Choroid plexus epithelial cell (primary cell): ENCODE measurements at regions not wholly inside any gene's neighbourhood (a gene's known extent, or its start where the extent isn't known, plus 50 kb on each side); places are given as distances from the start of the nearest gene placed in this dataset.
A peak's percentile ranks its signal among the peaks of the same experiment; 100 is the strongest.

Experiments
- DNase-seq: peaks from one replicate; pipeline ENCODE4 v3.0.0-alpha.2; 2010; ENCODE audit warnings: low read depth
- H3K4me3 ChIP-seq: 2 replicates; pipeline ENCODE4 v1.5.1; 2011; ENCODE audit warnings: low read depth, mild to moderate bottlenecking, control low read depth, low read length, moderate library complexity
- TF ChIP-seq, protein P1 (sequence below): conservative IDR thresholded peaks from 2 replicates; pipeline ENCODE4 v1.5.1; 2011; ENCODE audit warnings: low read depth, mild to moderate bottlenecking, control low read depth, inconsistent platforms, low read length, moderate library complexity

DNA sequence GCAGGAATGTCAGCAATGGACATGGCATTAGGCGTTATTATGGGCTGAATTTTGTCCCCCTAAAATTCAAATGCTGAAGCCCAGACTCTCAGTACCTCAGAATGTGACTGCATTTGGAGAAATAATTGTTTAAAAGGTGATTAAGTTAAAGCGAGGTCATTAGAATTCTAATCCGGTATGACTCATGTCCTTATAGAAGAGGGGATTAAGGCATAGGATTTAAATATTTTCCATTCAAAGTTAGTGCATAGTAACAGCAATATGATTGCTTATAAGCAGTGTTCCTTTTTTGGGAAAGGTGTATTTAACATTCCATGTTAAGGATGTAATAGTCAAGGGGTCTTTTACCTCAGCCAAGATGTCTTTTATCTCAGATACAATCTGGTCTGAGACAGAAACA is 95.5 kb downstream of the NHLRC3 start:
- TF ChIP-seq, protein P1, sequence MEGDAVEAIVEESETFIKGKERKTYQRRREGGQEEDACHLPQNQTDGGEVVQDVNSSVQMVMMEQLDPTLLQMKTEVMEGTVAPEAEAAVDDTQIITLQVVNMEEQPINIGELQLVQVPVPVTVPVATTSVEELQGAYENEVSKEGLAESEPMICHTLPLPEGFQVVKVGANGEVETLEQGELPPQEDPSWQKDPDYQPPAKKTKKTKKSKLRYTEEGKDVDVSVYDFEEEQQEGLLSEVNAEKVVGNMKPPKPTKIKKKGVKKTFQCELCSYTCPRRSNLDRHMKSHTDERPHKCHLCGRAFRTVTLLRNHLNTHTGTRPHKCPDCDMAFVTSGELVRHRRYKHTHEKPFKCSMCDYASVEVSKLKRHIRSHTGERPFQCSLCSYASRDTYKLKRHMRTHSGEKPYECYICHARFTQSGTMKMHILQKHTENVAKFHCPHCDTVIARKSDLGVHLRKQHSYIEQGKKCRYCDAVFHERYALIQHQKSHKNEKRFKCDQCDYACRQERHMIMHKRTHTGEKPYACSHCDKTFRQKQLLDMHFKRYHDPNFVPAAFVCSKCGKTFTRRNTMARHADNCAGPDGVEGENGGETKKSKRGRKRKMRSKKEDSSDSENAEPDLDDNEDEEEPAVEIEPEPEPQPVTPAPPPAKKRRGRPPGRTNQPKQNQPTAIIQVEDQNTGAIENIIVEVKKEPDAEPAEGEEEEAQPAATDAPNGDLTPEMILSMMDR, result no peak
- H3K4me3 ChIP-seq, result no peak overlapping the region
- DNase-seq, result no peak

DNA sequence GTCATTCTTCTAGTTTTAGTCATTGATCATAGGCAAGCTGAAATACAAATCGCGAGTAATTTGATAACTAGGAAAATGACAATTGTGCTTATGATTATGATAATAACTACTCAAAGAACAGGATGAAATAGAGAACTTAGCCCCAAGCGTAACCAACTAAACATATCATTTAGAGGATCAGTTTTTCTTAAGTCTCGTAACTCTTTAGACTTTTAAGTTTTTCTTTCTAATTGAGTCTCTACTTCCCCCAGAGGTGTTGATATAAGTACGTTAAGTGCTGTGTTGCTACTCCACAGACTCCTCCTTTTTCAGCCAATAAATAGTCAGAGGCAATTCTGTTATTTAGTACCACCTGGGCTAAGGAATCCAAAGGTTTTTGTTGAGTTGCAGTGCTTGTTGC is 96.3 kb downstream of the NHLRC3 start:
- no peak overlapping the region for H3K4me3 ChIP-seq
- TF ChIP-seq, protein P1, result no peak
- no peak for DNase-seq

DNA sequence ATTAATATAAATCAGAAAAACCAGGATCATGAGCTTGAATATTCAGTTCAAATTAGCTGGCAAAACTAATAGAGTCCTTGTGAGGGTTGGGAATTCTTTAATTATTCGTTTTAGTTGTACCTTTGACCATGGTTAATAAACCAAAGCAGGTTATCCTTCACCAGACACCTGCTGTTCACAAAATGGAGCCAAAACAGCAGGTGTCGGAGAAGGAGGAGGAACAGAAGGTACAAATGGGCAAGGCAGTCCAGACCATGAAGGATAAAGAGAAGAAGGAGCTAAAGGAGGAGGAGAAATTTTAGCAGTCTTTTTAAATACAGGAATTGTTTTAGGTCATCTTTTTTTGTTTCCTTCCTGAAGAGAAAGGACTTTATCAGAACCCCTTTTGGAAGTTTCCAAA is 106.1 kb downstream of the NHLRC3 start:
- no peak for DNase-seq
- H3K4me3 ChIP-seq, result no peak overlapping the region
- TF ChIP-seq, protein P1, result no peak

DNA sequence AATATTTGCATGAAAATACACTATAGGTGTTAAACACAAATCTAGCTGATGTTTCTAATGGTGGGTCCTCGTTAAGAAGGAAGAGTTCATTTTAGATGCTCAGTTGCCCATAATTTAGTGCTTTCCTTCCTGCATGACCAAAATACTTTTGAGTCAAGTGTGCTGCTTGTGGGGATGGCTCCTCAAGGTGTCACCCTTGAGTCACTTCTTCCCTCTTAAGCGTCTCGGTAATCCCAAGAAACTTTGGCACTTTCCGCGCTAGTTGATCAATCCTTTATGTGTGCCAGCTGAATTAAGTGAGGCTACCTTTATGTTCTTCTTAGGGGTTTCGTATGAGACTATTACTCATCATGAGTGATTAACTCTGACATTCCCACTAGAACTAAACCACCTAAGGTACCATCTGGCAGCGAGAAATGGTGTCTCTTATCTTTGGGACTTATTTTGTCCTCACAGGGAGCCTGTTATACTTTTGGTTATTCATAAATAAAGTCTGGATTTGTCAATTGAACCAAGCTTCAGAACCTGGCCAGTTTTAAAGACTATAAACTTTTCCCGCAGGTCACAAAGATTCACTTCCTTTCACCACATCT is 106.8 kb downstream of the NHLRC3 start:
- TF ChIP-seq, protein P1, result peak; percentile 93
- DNase-seq, result peak; percentile 87
- no peak overlapping the region for H3K4me3 ChIP-seq

- no peak overlapping the region for H3K4me3 ChIP-seq
- peak; percentile 76 for DNase-seq
- TF ChIP-seq, protein P1, result no peak
Measured at GRCh38 chr13:39148513-39148961, 110.3 kb downstream of the NHLRC3 start.

DNA sequence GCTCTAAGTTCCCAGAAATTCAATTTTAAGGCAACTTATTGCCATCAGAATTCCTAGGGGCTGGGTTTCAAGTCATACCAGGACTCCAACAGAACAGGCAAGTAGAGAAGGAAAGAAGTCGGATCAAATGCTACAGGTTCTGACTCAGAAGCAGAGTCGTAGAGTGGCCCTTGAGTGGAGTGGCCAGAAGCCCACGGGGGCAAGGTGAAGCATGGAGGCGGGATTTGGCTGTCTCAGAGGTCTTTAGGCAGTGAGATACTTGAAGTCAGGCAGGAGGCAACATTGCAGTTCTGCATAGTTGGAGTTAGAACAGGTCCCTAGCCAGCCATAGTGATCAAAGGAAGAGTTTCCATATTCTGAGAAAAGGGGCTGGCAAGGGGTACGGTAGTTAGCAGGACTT is 111.6 kb downstream of the NHLRC3 start:
- DNase-seq, result no peak
- TF ChIP-seq, protein P1, result no peak
- H3K4me3 ChIP-seq, result no peak overlapping the region

DNA sequence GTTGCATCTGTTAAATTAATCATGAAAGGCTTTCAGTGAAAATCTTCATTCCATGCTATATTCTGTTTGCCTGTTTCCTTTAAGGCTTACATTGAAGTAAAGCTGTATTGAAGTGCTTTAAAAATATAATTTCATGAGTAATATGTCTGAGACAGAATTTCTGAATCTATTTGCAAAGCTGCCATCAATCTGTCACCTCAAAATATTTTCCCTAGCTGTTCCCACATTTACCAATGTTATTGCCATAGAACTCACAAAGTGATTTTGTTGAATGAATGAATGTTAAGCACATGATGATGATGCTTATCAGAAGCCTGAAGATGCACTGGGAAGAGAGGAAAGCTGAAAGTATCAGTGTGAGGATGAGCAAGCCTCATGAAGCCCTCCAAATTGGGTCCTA is 115.8 kb downstream of the NHLRC3 start:
- no peak for DNase-seq
- no peak overlapping the region for H3K4me3 ChIP-seq
- TF ChIP-seq, protein P1, result no peak
